Fibroblast of lung (primary cell): ENCODE measurements at regions not wholly inside any gene's neighbourhood (a gene's known extent, or its start where the extent isn't known, plus 50 kb on each side); places are given as distances from the start of the nearest gene placed in this dataset.

Experiments
- DNase-seq, 2 donors: peaks; one replicate each; pipeline versions ENCODE4 v3.0.0 to v3.0.0-alpha.2; 2010; ENCODE audit warnings: low read depth in 2 of 2
- H2AFZ ChIP-seq: 2 replicates; pipeline ENCODE4 v1.5.1; 2012; ENCODE audit warnings: low read length, control low read depth, inconsistent platforms
- H3K27ac ChIP-seq: 2 replicates; pipeline ENCODE4 v1.5.1; 2011; ENCODE audit warnings: low read length, control low read depth; ENCODE audit not compliant: insufficient read depth
- H3K27me3 ChIP-seq: 2 replicates; pipeline ENCODE4 v1.5.1; 2011; ENCODE audit warnings: mild to moderate bottlenecking, low read length; ENCODE audit not compliant: control insufficient read depth, insufficient read depth
- H3K36me3 ChIP-seq: 2 replicates; pipeline ENCODE4 v1.5.1; 2011; ENCODE audit warnings: low read length; ENCODE audit not compliant: control insufficient read depth, insufficient read depth
- H3K4me1 ChIP-seq: 2 replicates; pipeline ENCODE4 v1.5.1; 2011; ENCODE audit warnings: low read length; ENCODE audit not compliant: control insufficient read depth, insufficient read depth; ENCODE audit errors: extremely low read depth
- H3K4me2 ChIP-seq: 2 replicates; pipeline ENCODE4 v1.5.1; 2011; ENCODE audit warnings: low read length, control low read depth; ENCODE audit not compliant: insufficient read depth; ENCODE audit errors: extremely low read depth
- H3K4me3 ChIP-seq, 4 experiments: fragments of 200-600 bp in 1 of 4; sonication (generic) in 1 of 4; replicated peaks in 1 of 4; 2 replicates each; pipeline ENCODE4 v1.5.1; 2011 to 2016; ENCODE audit warnings: low read length in 4 of 4, low read depth in 3 of 4, mild to moderate bottlenecking in 3 of 4, control low read depth in 2 of 4, inconsistent platforms in 1 of 4, mixed read lengths in 1 of 4; ENCODE audit not compliant: insufficient read depth in 1 of 4; ENCODE audit errors: control extremely low read depth in 1 of 4
- H3K79me2 ChIP-seq: 2 replicates; pipeline ENCODE4 v1.5.1; 2012; ENCODE audit warnings: mild to moderate bottlenecking, low read length, inconsistent platforms; ENCODE audit not compliant: control insufficient read depth, insufficient read depth
- H3K9ac ChIP-seq: 2 replicates; pipeline ENCODE4 v1.5.1; 2011; ENCODE audit warnings: mild to moderate bottlenecking, low read length, control low read depth; ENCODE audit not compliant: insufficient read depth
- H3K9me3 ChIP-seq: 2 replicates; pipeline ENCODE4 v1.5.1; 2012; ENCODE audit warnings: low read depth, low read length; ENCODE audit not compliant: control insufficient read depth, insufficient read depth
- H4K20me1 ChIP-seq: 2 replicates; pipeline ENCODE4 v1.5.1; 2011; ENCODE audit warnings: low read length; ENCODE audit not compliant: control insufficient read depth, insufficient read depth; ENCODE audit errors: extremely low read depth
- EZH2 ChIP-seq: IDR thresholded peaks from 2 replicates; pipeline ENCODE4 v1.5.1; 2012; ENCODE audit warnings: low read length, control low read depth, mild to moderate bottlenecking; ENCODE audit errors: missing control alignments
- TF ChIP-seq, protein P1 (sequence below), 2 donors: IDR thresholded peaks in 1 of 2; conservative IDR thresholded peaks in 1 of 2; 1 replicate in 1 of 2; 2 replicates in 1 of 2; pipeline ENCODE4 v1.5.1; 2011 to 2012; ENCODE audit warnings: low read length in 2 of 2, control low read depth in 1 of 2, inconsistent platforms in 1 of 2, low read depth in 1 of 2, mild to moderate bottlenecking in 1 of 2

DNA sequence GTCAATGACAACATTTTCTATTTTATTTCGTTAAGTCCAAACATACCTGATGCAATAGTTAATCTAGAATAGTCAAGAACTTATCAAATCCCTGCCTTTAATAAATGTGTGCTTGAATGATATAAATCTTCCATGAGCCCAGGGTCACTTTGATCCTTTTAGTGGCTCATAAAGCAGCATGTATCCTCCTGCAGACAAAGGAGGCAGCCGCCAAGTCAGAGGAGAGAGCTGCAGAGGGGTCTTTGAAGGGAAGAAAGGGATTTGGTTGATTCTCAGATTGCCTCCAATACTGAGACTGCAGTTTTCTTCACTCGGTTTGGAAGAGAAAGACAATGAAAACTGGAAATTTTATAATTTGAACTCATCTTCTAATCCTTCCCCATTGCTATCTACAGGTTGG lies 378.4 kb upstream of the PIK3C3 start:
- Histone ChIP-seq H3K9me3 (no peaks in the 10 kb centered on the region), H3K9ac (no peak overlapping the region), H4K20me1 (no peaks in the 10 kb centered on the region), H3K36me3 (no peaks in the 10 kb centered on the region), H3K27ac (no peak overlapping the region), H3K4me1 (no peaks in the 10 kb centered on the region), H2AFZ (no peak overlapping the region), H3K4me3 (no peak overlapping the region), H3K27me3 (no peaks in the 10 kb centered on the region), H3K4me2 (no peak overlapping the region), H3K79me2 (no peaks in the 10 kb centered on the region)
- no peak for DNase-seq
- TF ChIP-seq EZH2, result no peak
- TF ChIP-seq, protein P1, sequence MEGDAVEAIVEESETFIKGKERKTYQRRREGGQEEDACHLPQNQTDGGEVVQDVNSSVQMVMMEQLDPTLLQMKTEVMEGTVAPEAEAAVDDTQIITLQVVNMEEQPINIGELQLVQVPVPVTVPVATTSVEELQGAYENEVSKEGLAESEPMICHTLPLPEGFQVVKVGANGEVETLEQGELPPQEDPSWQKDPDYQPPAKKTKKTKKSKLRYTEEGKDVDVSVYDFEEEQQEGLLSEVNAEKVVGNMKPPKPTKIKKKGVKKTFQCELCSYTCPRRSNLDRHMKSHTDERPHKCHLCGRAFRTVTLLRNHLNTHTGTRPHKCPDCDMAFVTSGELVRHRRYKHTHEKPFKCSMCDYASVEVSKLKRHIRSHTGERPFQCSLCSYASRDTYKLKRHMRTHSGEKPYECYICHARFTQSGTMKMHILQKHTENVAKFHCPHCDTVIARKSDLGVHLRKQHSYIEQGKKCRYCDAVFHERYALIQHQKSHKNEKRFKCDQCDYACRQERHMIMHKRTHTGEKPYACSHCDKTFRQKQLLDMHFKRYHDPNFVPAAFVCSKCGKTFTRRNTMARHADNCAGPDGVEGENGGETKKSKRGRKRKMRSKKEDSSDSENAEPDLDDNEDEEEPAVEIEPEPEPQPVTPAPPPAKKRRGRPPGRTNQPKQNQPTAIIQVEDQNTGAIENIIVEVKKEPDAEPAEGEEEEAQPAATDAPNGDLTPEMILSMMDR (conservative IDR thresholded peaks at IDR 0.05 in 1 of 2, IDR thresholded peaks at IDR 0.05 in 1 of 2; ENCODE audit: low read depth in 1 of 2, low read length in 2 of 2), result no peak

DNA sequence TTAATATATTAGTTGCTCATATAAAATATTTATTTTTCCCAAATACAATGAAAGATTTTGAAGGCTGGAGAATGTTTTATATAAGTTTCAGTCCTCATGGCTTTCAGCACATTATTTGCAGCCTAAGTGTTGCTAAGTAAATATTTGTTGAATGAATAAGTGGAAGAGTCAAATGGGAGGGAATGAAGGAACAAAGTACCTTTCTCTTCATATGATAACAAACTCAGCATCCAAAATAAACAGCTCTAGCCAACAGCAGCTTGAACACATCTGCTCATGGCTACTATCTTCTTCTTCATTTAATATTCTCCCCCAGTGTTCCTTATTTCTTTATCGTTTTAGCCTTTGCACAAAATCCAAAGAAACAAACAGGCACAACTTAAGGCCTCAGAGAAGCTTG lies 385.2 kb upstream of the PIK3C3 start:
- Histone ChIP-seq H3K79me2 (no peaks in the 10 kb centered on the region), H2AFZ (no peak overlapping the region), H3K4me1 (no peaks in the 10 kb centered on the region), H4K20me1 (no peaks in the 10 kb centered on the region), H3K36me3 (no peaks in the 10 kb centered on the region), H3K4me2 (no peak overlapping the region), H3K4me3 (no peak overlapping the region), H3K27ac (no peak overlapping the region), H3K9ac (no peak overlapping the region), H3K27me3 (no peaks in the 10 kb centered on the region), H3K9me3 (no peaks in the 10 kb centered on the region)
- no peak for TF ChIP-seq EZH2
- TF ChIP-seq, protein P1 (conservative IDR thresholded peaks at IDR 0.05 in 1 of 2, IDR thresholded peaks at IDR 0.05 in 1 of 2; ENCODE audit: low read depth in 1 of 2, low read length in 2 of 2), result no peak
- DNase-seq, result no peak

DNA sequence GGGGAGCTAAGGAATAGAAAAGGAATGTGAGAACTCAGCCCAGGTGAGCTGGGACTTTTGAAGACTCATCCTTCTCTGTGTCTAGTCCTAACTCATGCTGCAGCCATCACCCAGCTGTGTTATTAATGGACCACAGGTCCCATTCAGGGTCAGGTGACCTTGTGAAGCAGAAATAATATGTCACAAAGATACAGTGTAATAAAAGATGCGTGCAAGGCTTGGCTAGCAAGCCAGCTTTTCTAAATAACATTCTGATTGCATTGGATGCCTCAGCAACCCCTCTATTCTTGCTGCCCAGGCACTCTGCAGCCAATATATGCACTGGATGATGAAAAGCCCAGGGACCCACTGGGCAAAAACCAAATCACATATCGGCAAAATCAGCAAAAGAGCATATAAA lies 393.1 kb upstream of the PIK3C3 start:
- Histone ChIP-seq H3K9ac (no peak overlapping the region), H3K27me3 (no peaks in the 10 kb centered on the region), H3K4me2 (no peak overlapping the region), H3K9me3 (no peaks in the 10 kb centered on the region), H3K79me2 (no peaks in the 10 kb centered on the region), H3K27ac (no peak overlapping the region), H3K4me3 (no peak overlapping the region), H3K36me3 (no peaks in the 10 kb centered on the region), H2AFZ (no peak overlapping the region), H3K4me1 (no peaks in the 10 kb centered on the region), H4K20me1 (no peaks in the 10 kb centered on the region)
- TF ChIP-seq EZH2, result no peak
- TF ChIP-seq, protein P1 (conservative IDR thresholded peaks at IDR 0.05 in 1 of 2, IDR thresholded peaks at IDR 0.05 in 1 of 2; ENCODE audit: low read depth in 1 of 2, low read length in 2 of 2), result no peak
- no peak for DNase-seq
